ENCODE measurements at regions not wholly inside any gene's neighbourhood (a gene's known extent, or its start where the extent isn't known, plus 50 kb on each side); places are given as distances from the start of the nearest gene placed in this dataset.
"Not testable (repeated sequence)": the region's sequence is repeated elsewhere in the genome, so short reads cannot be mapped to it uniquely, and the experiment has no call there.

DNA sequence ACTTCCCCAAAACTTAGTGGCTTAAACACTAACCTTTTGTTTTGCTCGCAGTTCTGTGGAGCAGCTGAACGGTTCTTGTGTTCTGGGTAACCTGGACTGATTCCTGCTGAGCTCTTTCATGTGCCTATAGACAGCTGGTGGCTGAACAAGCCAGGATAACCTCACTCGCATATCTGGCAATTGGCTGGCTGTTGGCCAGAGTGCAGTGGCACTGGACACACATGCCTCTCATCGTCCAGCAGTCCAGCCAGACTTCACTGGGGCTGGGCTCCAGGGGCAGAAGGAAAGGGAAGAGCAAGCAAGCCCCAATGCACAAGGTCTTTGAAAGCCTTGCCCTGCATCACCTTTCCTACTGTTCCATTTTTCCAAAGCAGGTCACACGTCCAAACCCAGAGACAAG is 53.6 kb upstream of the GATA2 start:
- Mint-ChIP-seq H3K9me3 (ENCODE audit: unreplicated experiment) (no peaks in the 10 kb centered on the region), H3K4me1 (ENCODE audit: unreplicated experiment) (peaks cover 37% of the 10 kb centered on the region), H3K27ac (ENCODE audit: unreplicated experiment) (no peak overlapping the region), H3K4me3 (ENCODE audit: unreplicated experiment) (no peak overlapping the region), H3K27me3 (ENCODE audit: unreplicated experiment) (peaks cover 3% of the 10 kb centered on the region), H3K36me3 (ENCODE audit: low read depth, unreplicated experiment) (no peaks in the 10 kb centered on the region)
- DNase-seq (ENCODE audit: low spot score), result no peak
- TF ChIP-seq CTCF (IDR thresholded peaks at IDR 0.05; ENCODE audit: unreplicated experiment), result no peak

GRCh38 chr3:128545120-128545752 is 52.2 kb upstream of the GATA2 start:
- H3K36me3 Mint-ChIP-seq (ENCODE audit: low read depth, unreplicated experiment), result no peaks in the 10 kb centered on the region

GRCh38 chr3:128544190-128544589 is 51.2 kb upstream of the GATA2 start:
- H3K27ac Mint-ChIP-seq (ENCODE audit: unreplicated experiment), result no peak overlapping the region
- H3K9me3 Mint-ChIP-seq (ENCODE audit: unreplicated experiment), result no peaks in the 10 kb centered on the region

More at GRCh38 chr3:128545120-128545752, 52.2 kb upstream of the GATA2 start:
- Mint-ChIP-seq H3K9me3 (ENCODE audit: unreplicated experiment) (no peaks in the 10 kb centered on the region), H3K27ac (ENCODE audit: unreplicated experiment) (no peak overlapping the region), H3K4me1 (ENCODE audit: unreplicated experiment) (peaks cover 25% of the 10 kb centered on the region), H3K4me3 (ENCODE audit: unreplicated experiment) (no peak overlapping the region), H3K27me3 (ENCODE audit: unreplicated experiment) (peaks cover 3% of the 10 kb centered on the region)
- no peak for TF ChIP-seq CTCF (IDR thresholded peaks at IDR 0.05; ENCODE audit: unreplicated experiment)
- no peak for DNase-seq (ENCODE audit: low spot score)

DNA sequence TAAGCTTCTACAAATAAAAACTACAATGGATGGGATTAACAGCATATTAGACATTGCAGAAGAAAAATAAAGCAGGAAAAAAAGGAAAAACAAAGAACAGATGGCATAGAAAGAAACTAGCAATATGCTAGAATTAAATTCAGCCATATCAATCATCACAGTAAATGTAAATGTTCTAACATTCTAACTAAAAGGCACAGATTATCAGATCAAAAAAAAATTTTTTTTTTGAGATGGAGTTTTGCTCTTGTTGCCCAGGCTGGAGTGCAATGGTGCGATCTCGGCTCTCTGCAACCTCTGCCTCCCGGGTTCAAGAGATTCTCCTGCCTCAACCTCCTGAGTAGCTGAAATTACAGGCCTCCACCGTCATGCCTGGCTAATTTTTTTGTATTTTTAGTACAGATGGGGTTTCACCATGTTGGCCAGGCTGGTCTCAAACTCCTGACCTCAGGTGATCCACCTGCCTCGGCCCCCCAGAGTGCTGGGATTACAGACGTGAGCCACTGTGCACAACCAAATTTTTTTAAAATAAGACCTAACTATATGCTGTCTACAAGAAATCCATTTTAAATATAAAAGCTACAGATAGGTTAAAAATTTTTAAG is 50.7 kb upstream of the GATA2 start:
- not testable (repeated sequence) for H3K36me3 Mint-ChIP-seq (ENCODE audit: low read depth, unreplicated experiment); H3K9me3 Mint-ChIP-seq (ENCODE audit: unreplicated experiment); H3K4me1 Mint-ChIP-seq (ENCODE audit: unreplicated experiment); H3K27ac Mint-ChIP-seq (ENCODE audit: unreplicated experiment); H3K4me3 Mint-ChIP-seq (ENCODE audit: unreplicated experiment); H3K27me3 Mint-ChIP-seq (ENCODE audit: unreplicated experiment); DNase-seq (ENCODE audit: low spot score)

More at GRCh38 chr3:128544190-128544589, 51.2 kb upstream of the GATA2 start:
- H3K4me3 Mint-ChIP-seq (ENCODE audit: unreplicated experiment), result no peak overlapping the region
- no peak for DNase-seq (ENCODE audit: low spot score)
- no peak for TF ChIP-seq CTCF (IDR thresholded peaks at IDR 0.05; ENCODE audit: unreplicated experiment)
- H3K4me1 Mint-ChIP-seq (ENCODE audit: unreplicated experiment), result peaks cover 15% of the 10 kb centered on the region
- H3K27me3 Mint-ChIP-seq (ENCODE audit: unreplicated experiment), result peaks cover 3% of the 10 kb centered on the region
- H3K36me3 Mint-ChIP-seq (ENCODE audit: low read depth, unreplicated experiment), result no peaks in the 10 kb centered on the region
